ENCODE measurements at regions not wholly inside any gene's neighbourhood (a gene's known extent, or its start where the extent isn't known, plus 50 kb on each side); places are given as distances from the start of the nearest gene placed in this dataset.

GRCh38 chr2:66753257-66753656, 318.3 kb downstream of the MEIS1 start:
- TF ChIP-seq RAD21 (IDR thresholded peaks at IDR 0.05; ENCODE audit: low read length) = no peak
- TF ChIP-seq, protein P1, sequence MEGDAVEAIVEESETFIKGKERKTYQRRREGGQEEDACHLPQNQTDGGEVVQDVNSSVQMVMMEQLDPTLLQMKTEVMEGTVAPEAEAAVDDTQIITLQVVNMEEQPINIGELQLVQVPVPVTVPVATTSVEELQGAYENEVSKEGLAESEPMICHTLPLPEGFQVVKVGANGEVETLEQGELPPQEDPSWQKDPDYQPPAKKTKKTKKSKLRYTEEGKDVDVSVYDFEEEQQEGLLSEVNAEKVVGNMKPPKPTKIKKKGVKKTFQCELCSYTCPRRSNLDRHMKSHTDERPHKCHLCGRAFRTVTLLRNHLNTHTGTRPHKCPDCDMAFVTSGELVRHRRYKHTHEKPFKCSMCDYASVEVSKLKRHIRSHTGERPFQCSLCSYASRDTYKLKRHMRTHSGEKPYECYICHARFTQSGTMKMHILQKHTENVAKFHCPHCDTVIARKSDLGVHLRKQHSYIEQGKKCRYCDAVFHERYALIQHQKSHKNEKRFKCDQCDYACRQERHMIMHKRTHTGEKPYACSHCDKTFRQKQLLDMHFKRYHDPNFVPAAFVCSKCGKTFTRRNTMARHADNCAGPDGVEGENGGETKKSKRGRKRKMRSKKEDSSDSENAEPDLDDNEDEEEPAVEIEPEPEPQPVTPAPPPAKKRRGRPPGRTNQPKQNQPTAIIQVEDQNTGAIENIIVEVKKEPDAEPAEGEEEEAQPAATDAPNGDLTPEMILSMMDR (conservative IDR thresholded peaks at IDR 0.05; ENCODE audit: low read depth, low read length) = no peak
- no peak for TF ChIP-seq POLR2A (IDR thresholded peaks at IDR 0.05; ENCODE audit: low read depth, low read length)
- no peak for TF ChIP-seq SMC3 (IDR thresholded peaks at IDR 0.05; ENCODE audit: low read depth, low read length)
- TF ChIP-seq MAFK (IDR thresholded peaks at IDR 0.05; ENCODE audit: low read depth, low read length) = no peak
- TF ChIP-seq FOS (IDR thresholded peaks at IDR 0.05; ENCODE audit: low read depth, low read length) = no peak

All from IMR-90 (cell line).